Right atrium auricular region (tissue), 2 donors: ENCODE measurements at regions not wholly inside any gene's neighbourhood (a gene's known extent, or its start where the extent isn't known, plus 50 kb on each side); places are given as distances from the start of the nearest gene placed in this dataset.

Experiments
- DNase-seq: peaks from one replicate; pipeline ENCODE4 v3.0.0-alpha.2; 2019; ENCODE audit warnings: low spot score
- H3K27ac ChIP-seq, 2 donors: fragments of 200-600 bp; sonication (generic); 1 replicate in 1 of 2; 2 replicates in 1 of 2; pipeline ENCODE4 v1.5.1; 2016 to 2019
- H3K27me3 ChIP-seq, 2 donors: fragments of 200-600 bp; sonication (generic); one replicate each; pipeline versions ENCODE4 v1.5.1 to v1.6.0; 2017 to 2019
- H3K36me3 ChIP-seq: fragments of 200-600 bp; sonication (generic); one replicate; pipeline ENCODE4 v1.5.1; 2016
- H3K4me1 ChIP-seq, 2 donors: fragments of 200-600 bp; sonication (generic); one replicate each; pipeline versions ENCODE4 v1.5.1 to v1.6.0; 2017 to 2019
- H3K4me3 ChIP-seq, 2 donors: fragments of 200-600 bp; sonication (generic); 1 replicate in 1 of 2; 2 replicates in 1 of 2; pipeline ENCODE4 v1.5.1; 2017 to 2019; ENCODE audit warnings: mild to moderate bottlenecking in 1 of 2, moderate library complexity in 1 of 2
- H3K9me3 ChIP-seq, 2 donors: fragments of 200-600 bp; sonication (generic); one replicate each; pipeline ENCODE4 v1.5.1; 2019
- CTCF ChIP-seq, 2 donors: fragments of 200-600 bp; sonication (generic); IDR thresholded peaks; one replicate each; pipeline ENCODE4 v1.5.1; 2019; ENCODE audit warnings: antibody characterized with exemption in 2 of 2

GRCh38 chr9:100671898-100672297 is 94.0 kb downstream of the CAVIN4 start:
- no peaks in the 10 kb centered on the region for H3K27me3 ChIP-seq
- no peak overlapping the region for H3K27ac ChIP-seq
- no peak for TF ChIP-seq CTCF (IDR thresholded peaks at IDR 0.05)
- no peaks in the 10 kb centered on the region for H3K4me1 ChIP-seq
- DNase-seq: no peak
- H3K4me3 ChIP-seq: no peak overlapping the region
- H3K9me3 ChIP-seq: no peaks in the 10 kb centered on the region
- H3K36me3 ChIP-seq: no peaks in the 10 kb centered on the region

- no peak overlapping the region for H3K27ac ChIP-seq
- H3K27me3 ChIP-seq: no peaks in the 10 kb centered on the region
- DNase-seq: no peak
- no peak for TF ChIP-seq CTCF (IDR thresholded peaks at IDR 0.05)
- H3K36me3 ChIP-seq: no peaks in the 10 kb centered on the region
- H3K4me1 ChIP-seq: no peaks in the 10 kb centered on the region
- no peaks in the 10 kb centered on the region for H3K9me3 ChIP-seq
- H3K4me3 ChIP-seq: no peak overlapping the region
These were observed 95.4 kb downstream of the CAVIN4 start for GRCh38 chr9:100673249-100673648.

GRCh38 chr9:100674419-100675122 is 96.7 kb downstream of the CAVIN4 start:
- no peak overlapping the region for H3K27ac ChIP-seq
- H3K36me3 ChIP-seq: no peaks in the 10 kb centered on the region
- no peaks in the 10 kb centered on the region for H3K27me3 ChIP-seq
- TF ChIP-seq CTCF (IDR thresholded peaks at IDR 0.05): no peak
- no peak for DNase-seq
- no peaks in the 10 kb centered on the region for H3K4me1 ChIP-seq
- H3K4me3 ChIP-seq: no peak overlapping the region
- no peaks in the 10 kb centered on the region for H3K9me3 ChIP-seq

GRCh38 chr9:100679834-100680233 is 102.0 kb downstream of the CAVIN4 start:
- TF ChIP-seq CTCF (IDR thresholded peaks at IDR 0.05): no peak

GRCh38 chr9:100686420-100686819 is 108.5 kb downstream of the CAVIN4 start:
- Histone ChIP-seq H3K27ac (no peak overlapping the region), H3K9me3 (no peaks in the 10 kb centered on the region), H3K36me3 (no peaks in the 10 kb centered on the region), H3K27me3 (no peaks in the 10 kb centered on the region), H3K4me1 (no peaks in the 10 kb centered on the region), H3K4me3 (no peak overlapping the region)
- no peak for DNase-seq
- no peak for TF ChIP-seq CTCF (IDR thresholded peaks at IDR 0.05)

More at GRCh38 chr9:100679834-100680233, 102.0 kb downstream of the CAVIN4 start:
- H3K27me3 ChIP-seq: no peaks in the 10 kb centered on the region
- no peaks in the 10 kb centered on the region for H3K36me3 ChIP-seq
- H3K4me1 ChIP-seq: no peaks in the 10 kb centered on the region
- H3K27ac ChIP-seq: no peak overlapping the region
- no peak overlapping the region for H3K4me3 ChIP-seq
- no peaks in the 10 kb centered on the region for H3K9me3 ChIP-seq
- DNase-seq: no peak

- TF ChIP-seq CTCF (IDR thresholded peaks at IDR 0.05): no peak
These were observed 111.8 kb downstream of the CAVIN4 start for GRCh38 chr9:100689635-100690034.

More at GRCh38 chr9:100689635-100690034, 111.8 kb downstream of the CAVIN4 start:
- DNase-seq: no peak
- H3K9me3 ChIP-seq: no peaks in the 10 kb centered on the region
- H3K4me1 ChIP-seq: no peaks in the 10 kb centered on the region
- H3K36me3 ChIP-seq: no peaks in the 10 kb centered on the region
- no peak overlapping the region for H3K27ac ChIP-seq
- H3K27me3 ChIP-seq: no peaks in the 10 kb centered on the region
- H3K4me3 ChIP-seq: no peak overlapping the region
